ENCODE measurements at regions not wholly inside any gene's neighbourhood (a gene's known extent, or its start where the extent isn't known, plus 50 kb on each side); places are given as distances from the start of the nearest gene placed in this dataset.
"Not testable (repeated sequence)": the region's sequence is repeated elsewhere in the genome, so short reads cannot be mapped to it uniquely, and the experiment has no call there.

DNA sequence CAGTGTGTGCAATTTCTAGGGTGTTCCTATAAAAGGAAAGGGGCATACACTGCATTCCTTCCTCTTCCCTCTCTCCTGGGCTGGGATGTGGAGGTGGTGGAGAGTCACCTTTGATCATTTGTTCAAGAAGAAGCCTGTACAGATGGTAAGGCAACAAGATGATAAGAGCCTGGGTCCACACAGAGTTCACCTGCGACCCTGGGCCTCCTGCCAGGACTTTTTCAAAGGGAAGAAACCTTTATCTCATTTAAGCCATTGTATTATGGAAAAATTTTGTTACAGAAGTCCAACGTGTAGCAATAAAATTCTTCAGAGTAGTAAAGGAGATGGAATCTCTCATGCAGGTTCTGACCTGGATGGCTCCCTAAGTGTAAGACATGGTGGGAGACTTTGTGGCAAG, 189.1 kb downstream of the MIS18A start:
- DNase-seq = no peak

DNA sequence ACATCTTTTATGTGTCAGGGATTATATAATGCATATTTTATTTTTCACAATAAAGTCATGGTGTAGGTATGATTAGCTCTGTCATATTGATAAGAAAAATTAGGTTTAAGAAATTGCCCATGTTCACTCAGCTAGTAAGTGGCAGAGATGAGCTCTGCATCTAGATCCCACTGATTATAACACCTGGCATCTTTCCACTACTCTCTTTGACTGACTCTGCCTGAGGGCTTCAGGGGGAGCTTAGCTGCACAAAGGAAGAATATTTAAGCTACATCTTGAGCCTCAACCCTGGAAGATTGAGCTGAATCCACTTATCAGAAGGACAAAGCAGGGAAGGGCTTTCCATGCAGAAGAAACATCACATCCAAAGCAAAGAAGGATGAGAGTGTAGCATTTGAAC, 190.4 kb downstream of the MIS18A start:
- DNase-seq = no peak

DNA sequence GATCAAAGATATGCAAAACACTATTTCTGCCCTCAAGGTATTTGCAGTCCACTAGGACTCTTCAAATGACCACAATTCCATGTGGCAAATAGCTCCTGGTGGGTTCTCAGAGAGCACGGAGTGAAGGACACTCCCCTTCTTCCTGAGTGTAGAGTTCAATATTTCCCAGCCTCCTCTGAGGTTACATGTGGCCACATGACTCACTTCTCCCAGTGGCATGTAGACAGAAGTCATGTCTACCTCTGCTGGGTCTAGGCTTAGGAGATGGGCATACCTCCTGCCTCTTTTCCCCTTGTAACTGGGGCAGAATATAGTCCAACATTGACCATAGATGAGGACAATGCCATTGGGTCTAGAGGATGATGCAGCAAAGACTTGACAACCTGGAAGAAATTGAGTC, 191.4 kb downstream of the MIS18A start:
- DNase-seq = no peak

DNA sequence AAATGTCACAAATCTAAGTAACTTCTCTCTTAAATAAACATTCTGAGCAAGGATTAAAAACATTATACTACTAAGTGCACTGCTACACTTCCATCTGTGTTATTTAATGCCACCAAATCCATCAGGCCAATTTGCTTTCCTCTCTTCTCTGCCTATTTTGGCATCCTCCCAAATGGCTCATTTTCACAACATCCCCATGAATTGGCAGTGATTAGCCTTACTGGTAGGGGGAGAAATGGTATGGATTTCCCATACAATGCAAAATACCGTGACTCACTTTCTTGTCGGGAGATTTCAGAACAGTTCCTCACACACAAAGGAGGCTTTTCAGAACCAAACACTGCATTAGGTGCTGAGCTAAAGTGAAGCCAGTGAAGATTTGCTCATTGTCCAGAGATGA, 195.7 kb downstream of the MIS18A start:
- no peak for DNase-seq

DNA sequence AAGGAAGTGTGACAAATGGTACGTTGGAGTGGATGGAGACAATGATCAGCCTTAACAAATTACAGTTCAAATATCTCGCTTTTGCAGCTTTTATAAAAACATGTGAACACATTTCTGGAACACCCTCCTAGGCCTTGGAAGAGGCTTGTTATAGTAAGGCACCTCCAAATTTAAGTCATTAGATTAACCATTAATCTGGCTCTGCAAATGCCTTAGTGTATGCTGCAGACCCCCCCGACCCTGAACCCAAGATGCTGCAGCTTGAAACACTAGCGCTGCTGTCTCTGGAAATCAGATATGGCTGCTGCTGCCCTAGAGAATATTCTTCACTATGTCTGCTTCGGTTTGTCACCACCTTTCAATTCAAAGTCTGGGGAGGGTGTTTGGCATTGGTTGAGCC, 196.4 kb downstream of the MIS18A start:
- DNase-seq = no peak

DNA sequence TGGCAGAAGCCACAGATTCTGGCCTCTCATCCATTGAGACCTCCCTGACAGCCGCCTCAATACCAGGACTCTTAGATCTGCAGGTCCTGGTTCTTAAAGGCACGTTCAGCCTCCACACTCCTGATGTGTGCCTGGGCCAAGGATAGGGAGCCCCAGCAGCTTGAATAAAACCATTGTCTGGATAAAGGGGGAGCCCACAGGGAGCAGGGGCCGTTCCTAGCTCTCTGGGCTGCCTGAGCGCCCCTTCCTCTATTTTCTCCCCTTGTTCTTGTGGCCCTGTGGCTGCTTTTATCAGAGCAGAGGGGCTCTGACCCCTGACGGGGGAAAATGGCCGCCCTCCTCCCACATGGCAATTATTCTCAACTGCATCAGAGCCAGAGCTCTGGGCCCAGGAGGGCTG, 200.8 kb downstream of the HUNK start:
- no peak for DNase-seq

DNA sequence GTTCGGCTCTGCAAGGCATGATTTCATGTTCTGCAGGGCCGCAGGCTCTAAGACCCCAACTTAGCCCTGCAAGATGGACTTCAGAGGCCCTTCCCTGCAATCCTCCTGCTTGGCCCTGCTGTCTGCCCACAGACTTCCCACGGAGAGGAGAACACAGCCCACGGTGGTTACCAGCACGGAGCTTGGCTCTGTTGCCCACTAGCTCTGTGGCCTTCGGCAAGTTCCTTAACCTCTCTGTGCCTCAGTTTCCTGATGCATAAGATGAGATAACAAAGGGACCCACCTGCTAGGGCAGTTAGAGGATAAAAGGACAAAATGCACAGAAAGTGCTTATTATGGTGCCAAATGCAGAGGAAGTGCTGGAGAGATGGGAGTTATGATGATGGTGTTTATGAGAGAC, 200.4 kb downstream of the HUNK start:
- no peak for DNase-seq

DNA sequence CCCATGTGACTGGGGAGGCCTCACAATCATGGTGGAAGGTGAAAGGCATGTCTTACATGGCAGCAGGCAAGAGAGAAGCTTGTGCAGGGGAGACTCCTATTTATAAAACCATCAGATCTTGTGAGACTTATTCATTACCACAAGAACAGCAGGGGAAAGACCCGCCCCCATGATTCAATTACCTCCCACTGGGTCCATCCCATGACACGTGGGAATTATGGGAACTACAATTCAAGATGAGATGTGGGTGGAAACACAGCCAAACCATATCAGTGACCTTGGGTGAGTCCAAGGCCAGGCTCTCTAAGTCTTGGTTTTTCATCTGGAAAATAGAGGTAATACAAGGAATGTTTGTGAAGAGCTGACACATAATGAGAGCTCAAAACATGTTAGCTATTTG, 198.8 kb downstream of the HUNK start:
- DNase-seq = not testable (repeated sequence)

DNA sequence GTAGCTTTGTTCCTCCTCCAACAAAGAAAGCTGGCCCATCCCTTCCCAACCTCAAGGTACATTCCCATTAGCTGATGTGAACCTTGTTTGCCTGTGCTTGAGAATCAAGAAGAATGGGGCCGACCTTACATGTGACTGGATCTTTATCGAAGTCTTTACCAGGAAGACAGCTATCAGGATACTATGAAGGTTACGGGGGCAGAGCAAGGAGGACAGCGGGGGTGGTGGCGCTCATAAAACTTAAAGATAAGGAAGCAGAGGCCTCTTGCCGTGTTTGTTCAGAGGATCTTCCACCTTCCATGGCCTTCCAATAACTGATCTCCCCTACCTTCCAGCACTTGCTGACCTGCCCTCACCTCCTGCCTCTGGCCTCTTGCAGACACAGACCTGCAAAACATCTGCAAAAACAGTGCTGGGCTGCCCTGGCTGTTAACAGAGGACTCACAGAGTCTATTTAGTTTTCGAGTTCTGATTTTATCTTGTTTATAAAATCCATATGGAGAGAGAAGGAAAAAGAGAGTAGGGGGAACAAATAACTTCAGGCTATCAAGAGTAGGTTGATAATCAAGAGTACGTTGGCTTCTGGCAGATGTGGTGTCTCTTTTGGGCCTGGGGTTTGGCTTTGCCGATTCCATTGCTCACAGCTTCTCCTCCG, 198.0 kb downstream of the HUNK start:
- DNase-seq = no peak

DNA sequence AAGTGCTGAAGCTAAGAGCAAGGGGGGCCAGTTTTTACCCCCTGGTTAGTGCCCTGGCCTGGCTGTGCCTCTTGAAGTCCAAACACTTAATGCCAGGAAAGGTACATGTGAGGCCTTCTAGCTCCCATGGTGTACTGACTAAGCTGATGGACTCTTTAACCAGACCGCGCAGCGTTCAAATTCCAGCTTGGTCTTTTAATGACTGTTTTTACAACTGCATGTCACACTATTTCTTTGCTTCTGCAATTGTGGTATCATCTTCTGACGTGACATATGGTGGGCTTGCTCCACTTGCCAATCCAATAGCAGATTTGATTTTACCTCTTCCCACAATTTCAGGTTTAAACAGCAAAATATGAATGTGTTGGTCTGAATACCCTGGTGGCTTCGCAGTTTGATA, 197.3 kb downstream of the HUNK start:
- no peak for DNase-seq

DNA sequence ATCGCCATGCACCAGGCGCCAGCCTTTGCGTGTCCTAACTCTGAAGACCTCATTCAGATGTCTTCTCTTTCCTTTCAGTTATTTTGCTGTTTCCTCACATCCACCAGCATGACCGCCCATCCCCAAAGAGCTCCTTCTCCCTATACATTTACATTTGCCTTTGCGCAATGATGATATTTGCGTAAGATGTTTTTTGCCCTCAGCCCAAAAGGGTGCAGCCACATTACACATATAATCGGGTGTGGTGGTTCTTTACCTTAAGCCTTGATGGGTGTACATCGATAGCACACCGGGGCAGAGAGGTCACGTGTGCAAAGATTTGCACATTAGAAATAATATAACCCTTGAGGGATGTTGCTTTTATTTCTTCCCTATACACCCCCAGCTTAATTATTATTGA, 192.8 kb downstream of the HUNK start:
- no peak for DNase-seq

DNA sequence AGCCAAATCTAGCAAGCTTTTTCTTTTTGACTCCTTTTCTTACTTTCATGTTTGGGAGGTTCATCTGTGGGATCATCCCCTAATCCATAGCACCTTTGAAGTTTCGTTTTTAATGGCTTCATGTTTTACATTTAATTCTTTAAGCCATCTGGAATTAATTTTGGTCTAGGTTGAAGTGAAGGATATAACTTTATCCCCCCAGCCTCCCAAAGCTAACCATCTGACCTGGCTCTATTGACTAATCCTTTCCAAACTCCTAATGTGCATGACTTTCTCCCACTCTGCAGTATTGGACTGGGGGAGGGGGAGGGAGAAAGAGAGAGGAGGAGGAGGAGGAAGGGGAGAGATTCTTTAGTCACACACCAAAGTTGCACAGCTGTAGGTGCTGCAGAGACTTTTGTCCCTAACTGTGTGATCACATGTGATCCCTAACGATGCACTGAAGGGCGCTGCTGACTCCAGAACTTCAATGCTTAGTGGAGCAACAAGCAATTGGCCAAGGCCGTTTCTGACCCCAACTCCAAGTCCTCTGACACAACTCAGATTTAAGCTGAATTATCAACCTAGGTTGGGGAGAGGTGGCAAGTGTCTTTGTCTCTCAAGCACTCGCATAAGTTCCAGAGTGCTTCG, 191.6 kb downstream of the HUNK start:
- no peak for DNase-seq

DNA sequence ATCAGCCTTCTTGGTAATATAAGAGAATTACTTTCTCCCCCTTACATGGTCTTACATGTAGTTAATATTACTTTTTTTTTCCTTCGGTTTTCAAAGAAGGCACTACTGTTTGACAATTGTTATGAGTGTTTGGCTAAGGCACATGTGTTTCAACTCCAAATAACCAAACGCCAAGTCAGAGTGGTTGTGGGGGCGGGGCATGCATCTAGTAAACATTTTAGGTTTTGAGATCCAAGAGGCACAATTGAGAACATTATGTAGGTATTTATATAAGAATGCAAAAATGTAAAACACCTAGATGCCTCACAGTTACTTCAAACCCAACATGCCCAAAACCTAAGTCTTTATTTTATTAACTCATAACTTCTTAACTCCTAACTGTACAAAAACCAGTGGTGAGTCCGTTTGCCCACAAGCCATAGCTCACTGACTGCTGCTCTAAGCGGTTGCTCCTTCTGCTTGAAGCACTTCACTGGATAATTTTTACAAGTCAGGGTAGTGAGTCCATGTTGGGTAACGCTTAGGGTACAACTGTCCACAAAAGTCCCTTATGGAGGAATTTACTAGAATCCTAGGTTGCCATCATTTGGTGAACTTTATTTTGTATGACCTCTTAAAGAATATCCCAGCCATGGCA, 189.9 kb downstream of the HUNK start:
- DNase-seq = no peak

DNA sequence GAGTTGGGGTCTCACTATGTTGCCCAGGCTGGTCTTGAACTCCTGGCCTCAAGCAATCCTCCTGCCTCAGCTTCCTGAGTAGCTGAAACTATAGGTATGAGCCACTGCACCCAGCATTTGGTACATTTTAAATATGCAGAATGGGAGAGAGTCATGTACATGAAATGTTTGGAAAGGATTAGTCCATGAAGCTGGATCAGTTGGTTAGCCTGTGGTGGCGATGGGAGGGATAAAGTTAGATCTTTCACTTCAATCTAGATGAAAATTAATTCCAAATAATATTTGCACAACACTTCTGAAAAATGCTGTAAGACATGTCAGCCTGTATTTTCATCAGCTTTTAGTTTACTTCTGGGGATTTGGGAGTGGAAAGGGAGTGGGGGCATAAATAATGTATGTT, 188.9 kb downstream of the HUNK start:
- no peak for DNase-seq

DNA sequence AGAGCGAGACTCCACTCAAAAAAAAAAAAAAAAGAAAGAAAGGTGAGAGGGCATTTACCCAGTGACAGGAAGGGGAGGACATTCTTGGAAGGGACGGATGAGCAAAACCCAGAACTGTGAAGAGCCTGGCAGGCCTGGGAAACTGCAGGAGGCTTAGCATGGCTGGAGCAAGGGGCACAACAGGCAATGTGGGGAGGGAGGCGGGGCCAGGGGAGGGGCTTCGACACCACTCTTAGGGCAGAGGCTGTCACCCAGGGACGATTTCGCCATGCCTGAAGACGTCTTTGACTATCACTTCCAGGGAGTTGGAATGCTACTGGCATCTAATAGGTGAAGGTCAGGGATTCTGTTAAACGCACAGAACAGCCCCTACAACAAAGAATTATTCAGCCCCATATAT, 184.0 kb downstream of the HUNK start:
- DNase-seq = no peak

DNA sequence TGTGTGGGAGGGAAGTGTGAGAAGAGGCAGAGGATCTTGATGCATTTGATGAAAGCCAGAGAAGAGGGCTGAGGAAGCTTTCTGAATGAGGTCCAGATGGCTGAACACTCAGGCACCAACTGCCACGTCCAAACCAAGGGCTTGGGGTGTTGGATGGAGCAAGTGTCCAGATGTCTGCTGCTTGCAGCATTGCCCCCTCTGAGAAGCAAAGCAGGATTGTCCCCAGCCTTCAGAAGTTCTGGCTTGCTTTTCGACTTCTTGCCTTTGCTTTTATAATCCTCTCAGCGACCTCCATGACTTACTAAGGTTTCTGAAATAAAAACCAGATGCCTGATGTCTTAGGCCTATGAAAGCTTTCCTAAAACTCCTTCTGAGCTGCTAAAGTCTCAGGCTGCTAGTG, 182.5 kb downstream of the HUNK start:
- no peak for DNase-seq
